Duodenal mucosa (tissue), 2 donors: ENCODE measurements at regions not wholly inside any gene's neighbourhood (a gene's known extent, or its start where the extent isn't known, plus 50 kb on each side); places are given as distances from the start of the nearest gene placed in this dataset.

Experiments used
- H3K27ac ChIP-seq: one replicate; pipeline ENCODE4 v1.7.0; 2013; ENCODE audit warnings: low read depth, low read length
- H3K27me3 ChIP-seq, 2 donors: one replicate each; pipeline ENCODE4 v1.7.0; 2013; ENCODE audit warnings: low read length in 2 of 2, control low read depth in 1 of 2; ENCODE audit not compliant: insufficient read depth in 2 of 2, control insufficient read depth in 1 of 2
- H3K36me3 ChIP-seq, 2 donors: one replicate each; pipeline ENCODE4 v1.7.0; 2013; ENCODE audit warnings: low read length in 2 of 2, control low read depth in 1 of 2; ENCODE audit not compliant: insufficient read depth in 2 of 2, control insufficient read depth in 1 of 2
- H3K4me1 ChIP-seq, 2 donors: one replicate each; pipeline ENCODE4 v1.7.0; 2013; ENCODE audit warnings: low read length in 2 of 2, control low read depth in 1 of 2; ENCODE audit not compliant: insufficient read depth in 2 of 2, control insufficient read depth in 1 of 2
- H3K4me3 ChIP-seq, 2 donors: one replicate each; pipeline ENCODE4 v1.7.0; 2013; ENCODE audit warnings: low read length in 2 of 2, low read depth in 1 of 2
- H3K9ac ChIP-seq, 2 donors: one replicate each; pipeline ENCODE4 v1.7.0; 2013; ENCODE audit warnings: low read length in 2 of 2, low read depth in 1 of 2
- H3K9me3 ChIP-seq, 2 donors: one replicate each; pipeline ENCODE4 v1.7.0; 2013; ENCODE audit warnings: low read length in 2 of 2, control low read depth in 1 of 2; ENCODE audit not compliant: control insufficient read depth in 1 of 2

GRCh38 chr14:46322730-46323403, 328.7 kb downstream of the RPL10L start:
- H3K4me1 ChIP-seq, result no peaks in the 10 kb centered on the region
- H3K4me3 ChIP-seq, result no peak overlapping the region
- H3K9ac ChIP-seq, result no peak overlapping the region
- peaks cover 0 to 2% of the 10 kb centered on the region in 2 donors for H3K9me3 ChIP-seq
- H3K36me3 ChIP-seq, result no peaks in the 10 kb centered on the region
- no peaks in the 10 kb centered on the region for H3K27me3 ChIP-seq
- H3K27ac ChIP-seq, result no peak overlapping the region

GRCh38 chr14:46322076-46322475, 329.5 kb downstream of the RPL10L start:
- H3K4me1 ChIP-seq, result no peaks in the 10 kb centered on the region
- H3K27me3 ChIP-seq, result no peaks in the 10 kb centered on the region
- H3K36me3 ChIP-seq, result no peaks in the 10 kb centered on the region
- H3K27ac ChIP-seq, result no peak overlapping the region
- peaks cover 0 to 2% of the 10 kb centered on the region in 2 donors for H3K9me3 ChIP-seq
- no peak overlapping the region for H3K4me3 ChIP-seq
- H3K9ac ChIP-seq, result no peak overlapping the region

GRCh38 chr14:46306267-46306666, 345.3 kb downstream of the RPL10L start:
- H3K36me3 ChIP-seq, result no peaks in the 10 kb centered on the region
- H3K4me1 ChIP-seq, result no peaks in the 10 kb centered on the region
- no peak overlapping the region for H3K4me3 ChIP-seq
- H3K27me3 ChIP-seq, result no peaks in the 10 kb centered on the region
- peaks cover 0 to 7% of the 10 kb centered on the region in 2 donors for H3K9me3 ChIP-seq
- H3K9ac ChIP-seq, result no peak overlapping the region
- H3K27ac ChIP-seq, result no peak overlapping the region

- Histone ChIP-seq H3K4me3 (no peak overlapping the region), H3K27ac (no peak overlapping the region), H3K4me1 (no peaks in the 10 kb centered on the region), H3K27me3 (no peaks in the 10 kb centered on the region), H3K36me3 (no peaks in the 10 kb centered on the region), H3K9me3 (peaks cover 7 to 10% of the 10 kb centered on the region in 2 donors), H3K9ac (no peak overlapping the region)
These were observed 350.8 kb downstream of the RPL10L start for GRCh38 chr14:46300765-46301164.

- Histone ChIP-seq H3K4me1 (no peaks in the 10 kb centered on the region), H3K9ac (no peak overlapping the region), H3K27me3 (no peaks in the 10 kb centered on the region), H3K4me3 (no peak overlapping the region), H3K9me3 (peaks cover 5 to 7% of the 10 kb centered on the region in 2 donors), H3K27ac (no peak overlapping the region), H3K36me3 (no peaks in the 10 kb centered on the region)
These were observed 360.9 kb downstream of the RPL10L start for GRCh38 chr14:46290706-46291105.

- Histone ChIP-seq H3K9me3 (peaks cover 0 to 5% of the 10 kb centered on the region in 2 donors), H3K9ac (no peak overlapping the region), H3K27ac (no peak overlapping the region), H3K36me3 (no peaks in the 10 kb centered on the region), H3K4me1 (no peaks in the 10 kb centered on the region), H3K4me3 (no peak overlapping the region), H3K27me3 (no peaks in the 10 kb centered on the region)
These were observed 371.8 kb downstream of the RPL10L start for GRCh38 chr14:46279776-46280175.

DNA sequence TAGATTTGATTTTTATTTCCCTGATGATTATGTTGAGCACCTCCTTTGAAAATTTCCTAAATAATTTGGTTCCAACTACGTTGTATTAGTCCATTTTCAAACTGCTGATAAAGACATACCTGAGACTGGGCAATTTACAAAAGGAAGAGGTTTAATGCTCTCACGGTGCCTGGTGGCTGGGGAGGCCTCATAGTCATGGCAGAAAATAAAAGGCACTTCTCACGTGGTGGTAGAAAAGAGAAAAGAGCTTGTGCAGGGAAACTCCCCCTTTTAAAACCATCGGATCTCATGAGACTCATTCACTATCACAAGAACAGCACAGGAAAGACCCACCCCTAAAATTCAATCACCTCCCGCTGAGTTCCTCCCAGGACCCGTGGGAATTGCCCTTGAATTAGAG, 372.3 kb downstream of the RPL10L start:
- Histone ChIP-seq H3K4me3 (no peak overlapping the region), H3K4me1 (no peaks in the 10 kb centered on the region), H3K9me3 (peaks cover 0 to 5% of the 10 kb centered on the region in 2 donors), H3K27ac (no peak overlapping the region), H3K36me3 (no peaks in the 10 kb centered on the region), H3K27me3 (no peaks in the 10 kb centered on the region), H3K9ac (no peak overlapping the region)

- H3K27me3 ChIP-seq, result no peaks in the 10 kb centered on the region
- H3K36me3 ChIP-seq, result no peaks in the 10 kb centered on the region
- H3K27ac ChIP-seq, result no peak overlapping the region
- peaks cover 0 to 1% of the 10 kb centered on the region in 2 donors for H3K9me3 ChIP-seq
- H3K9ac ChIP-seq, result no peak overlapping the region
- no peak overlapping the region for H3K4me3 ChIP-seq
- H3K4me1 ChIP-seq, result no peaks in the 10 kb centered on the region
These were observed 392.0 kb downstream of the RPL10L start for GRCh38 chr14:46259536-46259935.

GRCh38 chr14:46256381-46256780, 395.2 kb downstream of the RPL10L start:
- no peak overlapping the region for H3K9ac ChIP-seq

GRCh38 chr14:46250113-46250703, 401.4 kb downstream of the RPL10L start:
- Histone ChIP-seq H3K36me3 (no peaks in the 10 kb centered on the region), H3K9me3 (peaks cover 0 to 6% of the 10 kb centered on the region in 2 donors), H3K4me1 (no peaks in the 10 kb centered on the region), H3K27me3 (no peaks in the 10 kb centered on the region), H3K4me3 (no peak overlapping the region), H3K27ac (no peak overlapping the region), H3K9ac (no peak overlapping the region)

More at GRCh38 chr14:46256381-46256780, 395.2 kb downstream of the RPL10L start:
- no peak overlapping the region for H3K27ac ChIP-seq
- no peaks in the 10 kb centered on the region for H3K36me3 ChIP-seq
- H3K9me3 ChIP-seq, result peaks cover 0 to 6% of the 10 kb centered on the region in 2 donors
- H3K4me1 ChIP-seq, result no peaks in the 10 kb centered on the region
- no peak overlapping the region for H3K4me3 ChIP-seq
- no peaks in the 10 kb centered on the region for H3K27me3 ChIP-seq
